Upper lobe of left lung (tissue), 6 donors: ENCODE measurements at regions not wholly inside any gene's neighbourhood (a gene's known extent, or its start where the extent isn't known, plus 50 kb on each side); places are given as distances from the start of the nearest gene placed in this dataset.

Experiments used
- ATAC-seq, 2 donors: fragments of 200-7000 bp; cut with Tn5 transposase; one replicate each; pipeline ENCODE4 v1.9.1; 2022; ENCODE audit warnings: mild to moderate bottlenecking in 2 of 2, moderate library complexity in 2 of 2; ENCODE audit not compliant: low FRiP score in 2 of 2
- DNase-seq, 2 donors: peaks; one replicate each; pipeline ENCODE4 v3.0.0-alpha.2; 2019 to 2020
- H3K27ac ChIP-seq, 4 donors: fragments of 200-600 bp; sonication (generic); one replicate each; pipeline ENCODE4 v1.5.1; 2016 to 2019
- H3K27me3 ChIP-seq, 4 donors: fragments of 200-600 bp; sonication (generic); one replicate each; pipeline ENCODE4 v1.5.1; 2017 to 2019
- H3K36me3 ChIP-seq, 4 donors: fragments of 200-600 bp; sonication (generic); one replicate each; pipeline ENCODE4 v1.5.1; 2016 to 2019
- H3K4me1 ChIP-seq, 4 donors: fragments of 200-600 bp; sonication (generic); one replicate each; pipeline ENCODE4 v1.5.1; 2018 to 2019
- H3K4me3 ChIP-seq, 4 donors: fragments of 200-600 bp; sonication (generic); one replicate each; pipeline ENCODE4 v1.5.1; 2017 to 2019; ENCODE audit warnings: mild to moderate bottlenecking in 2 of 4, moderate library complexity in 1 of 4
- H3K9me3 ChIP-seq, 4 donors: fragments of 200-600 bp; sonication (generic); one replicate each; pipeline ENCODE4 v1.5.1; 2018 to 2019
- CTCF ChIP-seq, 6 experiments: fragments of 450-650 bp in 4 of 6; fragments of 200-600 bp in 2 of 6; sonication (generic) in 2 of 6; IDR thresholded peaks; one replicate each; pipeline ENCODE4 v1.5.1; 2016 to 2019; ENCODE audit warnings: antibody characterized with exemption in 6 of 6
- EP300 ChIP-seq, 4 donors: sonication (generic); formaldehyde crosslinking; IDR thresholded peaks; one replicate each; pipeline ENCODE4 v1.5.1; 2017; ENCODE audit warnings: antibody characterized with exemption in 4 of 4, control low read depth in 2 of 4
- POLR2A ChIP-seq, 4 donors: fragments of 450-650 bp; IDR thresholded peaks; one replicate each; pipeline ENCODE4 v1.5.1; 2016 to 2017; ENCODE audit warnings: antibody characterized with exemption in 4 of 4, mild to moderate bottlenecking in 2 of 4
- POLR2AphosphoS5 ChIP-seq, 2 donors: sonication (generic); formaldehyde crosslinking; IDR thresholded peaks; one replicate each; pipeline ENCODE4 v1.5.1; 2017; ENCODE audit warnings: antibody characterized with exemption in 2 of 2
- WGBS, 2 donors: methylation state at CpG; one replicate each; pipeline ENCODE4 v1.1.5; 2017 to 2018; 5-methylcytosine and 5-hydroxymethylcytosine counted together
- donor health status: DM: no; HTN: no; CAD: no; lungs with moderate emphysema.
- donor health status: DM: no; HTN: yes; CAD: no; lungs with severe emphysema.

- no peak for TF ChIP-seq POLR2AphosphoS5 (IDR thresholded peaks at IDR 0.05)
- TF ChIP-seq EP300 (IDR thresholded peaks at IDR 0.05), result no peak
- no peak for TF ChIP-seq POLR2A (IDR thresholded peaks at IDR 0.05)
- TF ChIP-seq CTCF (IDR thresholded peaks at IDR 0.05), result no peak
- DNase-seq (no peak), ATAC-seq (no peak)
- Histone ChIP-seq H3K4me1 (no peaks in the 10 kb centered on the region), H3K27ac (no peak overlapping the region), H3K9me3 (no peaks in the 10 kb centered on the region), H3K27me3 (no peaks in the 10 kb centered on the region), H3K36me3 (no peaks in the 10 kb centered on the region), H3K4me3 (no peak overlapping the region)
- 75 to 80% methylated on average over 6 of the region's 6 CpGs for WGBS, 2 donors
Observed at GRCh38 chr6:56345376-56345995, 98.1 kb upstream of the COL21A1 start.

GRCh38 chr6:56343295-56343694, 95.9 kb upstream of the COL21A1 start:
- ATAC-seq (no peak), DNase-seq (no peak)
- TF ChIP-seq POLR2AphosphoS5 (IDR thresholded peaks at IDR 0.05), result no peak
- WGBS, 2 donors, result 66 to 91% methylated on average over 2 of the region's 2 CpGs
- H3K27ac ChIP-seq, result no peak overlapping the region
- H3K27me3 ChIP-seq, result no peaks in the 10 kb centered on the region
- no peak overlapping the region for H3K4me3 ChIP-seq
- no peaks in the 10 kb centered on the region for H3K9me3 ChIP-seq
- no peaks in the 10 kb centered on the region for H3K4me1 ChIP-seq
- no peaks in the 10 kb centered on the region for H3K36me3 ChIP-seq

DNA sequence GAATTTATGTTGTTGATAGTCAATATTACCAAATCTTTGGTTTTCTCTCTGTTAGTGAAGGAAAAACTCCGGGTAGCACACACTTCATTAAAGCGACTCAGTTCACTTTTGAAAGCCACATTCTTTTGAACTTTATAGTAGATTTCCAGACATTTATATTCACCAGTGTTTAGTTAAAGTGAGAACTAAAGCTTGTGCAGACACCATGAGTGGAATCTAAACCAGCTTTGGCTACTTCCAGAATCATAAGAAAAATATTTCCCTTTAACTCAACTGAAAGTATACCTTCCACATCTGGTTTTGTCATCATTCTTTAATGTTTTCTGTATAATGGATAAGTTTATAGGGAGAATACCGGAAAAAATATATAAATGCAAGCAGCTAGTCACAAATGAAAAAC, 92.1 kb upstream of the COL21A1 start:
- Histone ChIP-seq H3K27ac (no peak overlapping the region), H3K9me3 (no peaks in the 10 kb centered on the region), H3K4me1 (no peaks in the 10 kb centered on the region), H3K27me3 (no peaks in the 10 kb centered on the region), H3K4me3 (no peak overlapping the region), H3K36me3 (no peaks in the 10 kb centered on the region)
- DNase-seq, result no peak
- TF ChIP-seq EP300 (IDR thresholded peaks at IDR 0.05), result no peak
- WGBS, 2 donors, result 29 to 55% methylated on average over 3 of the region's 3 CpGs
- no peak for ATAC-seq

DNA sequence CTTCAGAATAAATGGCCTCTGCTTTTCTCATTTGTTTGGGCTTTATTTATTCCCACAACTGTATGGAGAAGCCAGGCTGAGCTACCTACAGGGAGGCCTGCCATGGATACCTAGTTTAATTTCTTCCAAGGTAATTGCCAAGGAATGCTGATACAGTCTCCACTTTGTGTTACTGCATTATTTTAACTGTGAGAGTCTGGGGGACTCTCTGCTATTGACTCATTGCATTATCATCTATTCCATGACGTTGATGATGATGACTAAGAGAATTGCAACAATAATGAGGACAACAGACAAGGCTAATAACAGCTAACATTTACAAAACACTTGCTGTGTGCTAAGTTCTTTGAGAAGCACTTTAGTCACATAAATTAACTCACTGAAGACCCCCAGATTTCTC, 88.3 kb upstream of the COL21A1 start:
- no peaks in the 10 kb centered on the region for H3K4me1 ChIP-seq
- 50 to 65% methylated on average over 1 of the region's 1 CpG for WGBS, 2 donors
- DNase-seq, result no peak
- H3K27me3 ChIP-seq, result no peaks in the 10 kb centered on the region
- no peaks in the 10 kb centered on the region for H3K9me3 ChIP-seq
- no peak overlapping the region for H3K27ac ChIP-seq
- H3K4me3 ChIP-seq, result no peak overlapping the region
- no peaks in the 10 kb centered on the region for H3K36me3 ChIP-seq
- ATAC-seq, result no peak
- TF ChIP-seq CTCF (IDR thresholded peaks at IDR 0.05) (no peak), POLR2AphosphoS5 (IDR thresholded peaks at IDR 0.05) (no peak), EP300 (IDR thresholded peaks at IDR 0.05) (no peak), POLR2A (IDR thresholded peaks at IDR 0.05) (no peak)

GRCh38 chr6:56334937-56335336, 87.6 kb upstream of the COL21A1 start:
- Histone ChIP-seq H3K4me3 (no peak overlapping the region), H3K27ac (no peak overlapping the region), H3K9me3 (no peaks in the 10 kb centered on the region), H3K4me1 (no peaks in the 10 kb centered on the region), H3K36me3 (no peaks in the 10 kb centered on the region), H3K27me3 (no peaks in the 10 kb centered on the region)
- DNase-seq, result no peak
- WGBS, 2 donors, result 70 to 78% methylated on average over 1 of the region's 1 CpG
- TF ChIP-seq CTCF (IDR thresholded peaks at IDR 0.05), result no peak
- TF ChIP-seq EP300 (IDR thresholded peaks at IDR 0.05), result no peak
- no peak for TF ChIP-seq POLR2A (IDR thresholded peaks at IDR 0.05)
- TF ChIP-seq POLR2AphosphoS5 (IDR thresholded peaks at IDR 0.05), result no peak
- no peak for ATAC-seq

- no peak overlapping the region for H3K4me3 ChIP-seq
- TF ChIP-seq CTCF (IDR thresholded peaks at IDR 0.05) (no peak), POLR2A (IDR thresholded peaks at IDR 0.05) (no peak), EP300 (IDR thresholded peaks at IDR 0.05) (no peak), POLR2AphosphoS5 (IDR thresholded peaks at IDR 0.05) (no peak)
- WGBS, 2 donors, result 38 to 41% methylated on average over 3 of the region's 3 CpGs
- no peaks in the 10 kb centered on the region for H3K36me3 ChIP-seq
- H3K4me1 ChIP-seq, result no peaks in the 10 kb centered on the region
- peak overlapping the region in 3 of 4 donors; percentile 35 to 59 (median 48) for H3K27ac ChIP-seq
- no peak for ATAC-seq
- H3K27me3 ChIP-seq, result no peaks in the 10 kb centered on the region
- no peak for DNase-seq
- H3K9me3 ChIP-seq, result no peaks in the 10 kb centered on the region
Observed at GRCh38 chr6:56329271-56330050, 82.1 kb upstream of the COL21A1 start.
